KG1 (cell line): ENCODE measurements at regions not wholly inside any gene's neighbourhood (a gene's known extent, or its start where the extent isn't known, plus 50 kb on each side); places are given as distances from the start of the nearest gene placed in this dataset.
"Not testable (repeated sequence)": the region's sequence is repeated elsewhere in the genome, so short reads cannot be mapped to it uniquely, and the experiment has no call there.

ENCODE experiments used
- DNase-seq: peaks from one replicate; lab custom pipeline; 2025; lab: John Stamatoyannopoulos, UW

- DNase-seq = no peak
Measured at GRCh38 chr13:42373048-42373812, 101.3 kb downstream of the AKAP11 start.

- DNase-seq = no peak
Measured at GRCh38 chr13:42375663-42376062, 103.7 kb downstream of the AKAP11 start.

- peak; percentile 59 for DNase-seq
Measured at GRCh38 chr13:42377640-42378382, 105.9 kb downstream of the AKAP11 start.

GRCh38 chr13:42378383-42378780, 106.4 kb downstream of the AKAP11 start:
- DNase-seq = no peak

- DNase-seq = no peak
Measured at GRCh38 chr13:42379241-42379640, 107.3 kb downstream of the AKAP11 start.

- no peak for DNase-seq
Measured at GRCh38 chr13:42380420-42381164, 108.6 kb downstream of the AKAP11 start.

GRCh38 chr13:42381165-42381425, 109.1 kb downstream of the AKAP11 start:
- no peak for DNase-seq

- DNase-seq = not testable (repeated sequence)
Measured at GRCh38 chr13:42381426-42381825, 109.5 kb downstream of the AKAP11 start.

GRCh38 chr13:42383025-42383424, 111.1 kb downstream of the AKAP11 start:
- DNase-seq = no peak

GRCh38 chr13:42384265-42384664, 112.3 kb downstream of the AKAP11 start:
- no peak for DNase-seq

- DNase-seq = no peak
Measured at GRCh38 chr13:42388326-42388725, 116.4 kb downstream of the AKAP11 start.

GRCh38 chr13:42389041-42389440, 117.1 kb downstream of the AKAP11 start:
- DNase-seq = no peak

GRCh38 chr13:42392180-42392579, 120.2 kb downstream of the AKAP11 start:
- DNase-seq = no peak

- DNase-seq = no peak
Measured at GRCh38 chr13:42392716-42393572, 121.0 kb downstream of the AKAP11 start.

GRCh38 chr13:42393573-42394360, 121.8 kb downstream of the AKAP11 start:
- DNase-seq = no peak

- DNase-seq = no peak
Measured at GRCh38 chr13:42394361-42394708, 122.4 kb downstream of the AKAP11 start.

- no peak for DNase-seq
Measured at GRCh38 chr13:42394711-42395085, 122.7 kb downstream of the AKAP11 start.

GRCh38 chr13:42395086-42395821, 123.3 kb downstream of the AKAP11 start:
- no peak for DNase-seq

- no peak for DNase-seq
Measured at GRCh38 chr13:42396501-42396900, 124.5 kb downstream of the AKAP11 start.

GRCh38 chr13:42396901-42397655, 125.1 kb downstream of the AKAP11 start:
- DNase-seq = no peak
